ENCODE measurements at regions not wholly inside any gene's neighbourhood (a gene's known extent, or its start where the extent isn't known, plus 50 kb on each side); places are given as distances from the start of the nearest gene placed in this dataset.
"Not testable (repeated sequence)": the region's sequence is repeated elsewhere in the genome, so short reads cannot be mapped to it uniquely, and the experiment has no call there.

DNA sequence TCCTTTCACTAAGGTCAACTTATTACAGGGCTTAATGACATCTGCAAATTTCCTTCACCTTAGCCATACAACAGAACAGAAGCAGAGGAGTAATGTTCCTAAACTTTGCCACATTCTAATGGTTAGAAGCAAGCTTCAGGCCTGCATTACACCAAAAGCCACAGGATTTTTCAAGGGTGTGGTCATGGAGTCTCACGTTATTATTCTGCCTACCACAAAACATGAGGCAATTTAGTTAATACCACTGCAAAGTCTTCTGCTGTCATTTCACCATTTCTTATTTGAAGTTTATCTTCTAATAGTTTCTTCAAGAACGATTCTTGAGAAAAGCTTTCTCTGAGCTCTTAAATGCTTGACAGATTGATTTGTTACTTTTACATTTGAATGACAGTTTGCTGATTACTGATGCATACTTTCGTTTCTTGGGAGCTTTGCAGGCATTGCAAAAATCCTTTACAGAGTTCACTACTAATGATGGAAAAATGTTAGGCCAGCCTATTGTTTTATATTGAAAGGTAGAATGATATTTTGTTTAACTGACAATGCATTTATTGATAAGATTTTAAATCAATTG is 1257.1 kb downstream of the NSUN3 start:
- peak; percentile 7 for DNase-seq

DNA sequence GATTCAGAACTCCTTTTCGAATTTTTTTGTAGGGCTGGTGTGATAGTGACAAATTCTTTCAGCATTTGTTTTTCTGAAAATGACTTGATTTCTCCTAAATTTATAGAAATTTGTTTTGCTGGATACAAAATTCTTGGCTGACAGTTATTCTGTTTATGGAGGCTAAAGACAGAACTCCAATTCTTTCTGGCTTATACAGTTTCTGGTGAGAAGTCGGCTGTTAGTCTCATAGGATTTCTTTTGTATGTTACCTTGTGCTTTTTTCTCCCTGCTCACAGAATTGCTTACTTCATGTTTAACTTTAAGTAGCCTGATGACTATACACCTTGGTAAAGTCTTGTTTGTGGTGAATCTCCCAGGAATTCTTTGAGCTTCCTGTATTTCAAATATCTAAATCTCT is 1264.6 kb downstream of the NSUN3 start:
- DNase-seq: no peak

DNA sequence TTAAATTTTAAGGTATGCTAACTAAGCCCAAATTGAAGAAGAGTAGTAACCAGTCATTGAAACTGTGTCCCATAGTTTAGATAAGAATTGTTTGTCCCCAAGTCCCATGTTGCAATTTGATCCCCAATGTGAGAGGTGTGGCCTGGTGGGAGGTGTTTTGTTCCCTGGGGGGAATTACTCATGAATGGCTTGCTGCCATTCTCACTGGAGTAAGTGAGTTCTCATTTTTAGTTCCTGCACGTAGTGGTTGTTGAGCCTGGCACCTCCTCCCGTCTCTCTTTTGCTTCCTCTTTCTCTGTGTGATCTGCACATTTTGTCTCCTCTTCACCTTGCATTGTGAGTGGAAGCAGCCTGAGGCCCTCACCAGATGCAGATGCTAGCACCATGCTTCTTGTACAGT is 1271.0 kb downstream of the NSUN3 start:
- DNase-seq: no peak

DNA sequence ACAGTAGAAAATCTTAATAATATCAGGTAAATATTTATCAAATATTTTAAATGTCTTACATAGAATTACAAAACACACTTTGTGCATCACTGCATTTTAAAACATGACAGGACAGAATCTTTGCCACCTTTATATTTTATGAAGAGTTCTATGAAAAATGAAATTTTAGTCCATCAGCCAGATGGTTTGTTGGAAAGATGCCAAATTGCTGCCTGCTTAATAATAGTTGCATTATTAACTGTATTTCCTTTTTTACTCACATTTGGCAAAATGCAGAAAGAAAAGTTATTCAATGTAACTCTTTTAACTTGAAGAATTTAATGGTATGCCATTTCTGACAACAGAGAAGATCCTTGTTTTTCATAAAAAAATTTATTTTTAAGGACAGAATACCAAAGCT is 1271.6 kb downstream of the NSUN3 start:
- DNase-seq: no peak

DNA sequence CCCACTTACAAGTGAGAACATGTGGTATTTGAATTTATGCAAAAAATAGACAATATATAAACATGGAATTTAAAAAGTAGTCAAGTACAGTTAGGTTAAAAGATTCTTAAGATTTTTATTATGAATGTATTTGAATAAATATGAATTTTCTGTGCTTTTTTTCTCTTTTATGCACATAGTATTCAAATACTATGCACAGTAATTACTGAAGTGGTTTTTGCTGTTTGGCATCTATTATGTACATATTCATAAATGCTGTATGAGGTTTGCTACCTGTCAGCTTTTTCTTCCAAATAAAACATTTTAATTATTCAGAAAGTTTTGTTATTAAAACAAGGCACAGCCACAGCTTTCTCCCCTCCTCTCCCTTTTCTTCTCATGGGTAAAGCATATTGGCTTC is 1272.7 kb downstream of the NSUN3 start:
- DNase-seq: no peak

DNA sequence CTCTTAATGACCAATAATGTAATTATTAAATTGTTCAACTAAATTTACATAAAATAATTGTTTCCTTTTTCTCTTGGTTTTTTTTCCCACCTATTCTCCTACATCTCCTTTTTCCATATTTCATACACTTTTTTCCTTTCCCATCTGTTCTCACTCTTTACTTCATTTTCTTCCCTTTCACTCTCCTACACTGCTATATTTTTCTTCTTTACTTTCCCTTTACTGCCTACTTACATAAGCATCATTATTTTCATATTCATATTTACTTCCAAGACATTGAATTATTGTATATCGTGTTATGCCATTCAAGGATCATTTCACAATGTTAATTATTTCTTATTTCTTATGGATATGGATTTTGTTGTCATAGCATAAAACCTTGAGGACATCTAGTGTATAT is 1275.6 kb downstream of the NSUN3 start:
- no peak for DNase-seq

DNA sequence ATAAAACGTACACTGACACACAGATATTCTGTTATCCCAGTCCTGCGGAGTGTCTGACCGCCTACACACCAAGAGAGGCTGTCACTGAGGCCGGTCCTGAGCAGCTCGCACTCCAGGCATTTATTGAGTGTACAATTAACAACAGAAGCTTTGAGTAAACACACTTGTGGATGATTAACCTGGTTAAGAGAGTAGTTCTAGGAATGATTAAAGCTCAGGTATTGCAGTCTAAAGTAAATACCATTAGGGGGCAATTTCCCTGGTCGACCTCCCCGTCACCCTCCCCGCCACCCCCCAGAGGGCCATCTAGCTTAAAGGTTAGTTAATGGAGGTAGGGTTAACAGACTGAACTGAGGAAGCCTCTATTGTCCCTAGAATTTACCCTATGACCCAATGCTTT is 1278.5 kb downstream of the NSUN3 start:
- peak; percentile 63 for DNase-seq

DNA sequence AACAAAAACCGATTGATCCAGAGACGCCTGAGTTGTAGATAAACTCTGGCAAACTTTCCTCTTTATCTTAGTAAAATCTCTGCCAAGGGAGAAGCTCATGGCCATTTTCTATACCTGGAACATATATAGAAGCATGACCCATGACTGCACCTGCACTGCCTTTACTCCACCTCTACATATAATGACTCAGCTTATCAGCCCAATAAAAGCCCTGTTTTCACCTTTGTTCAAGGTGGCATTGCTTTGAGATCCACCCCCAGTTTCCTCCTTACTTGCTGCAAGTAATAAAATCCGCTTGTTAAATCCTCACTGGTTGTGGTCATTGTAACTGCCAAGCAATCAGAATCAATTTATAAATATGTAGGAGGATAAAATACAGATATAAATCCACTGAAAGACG is 1280.4 kb downstream of the NSUN3 start:
- no peak for DNase-seq

DNA sequence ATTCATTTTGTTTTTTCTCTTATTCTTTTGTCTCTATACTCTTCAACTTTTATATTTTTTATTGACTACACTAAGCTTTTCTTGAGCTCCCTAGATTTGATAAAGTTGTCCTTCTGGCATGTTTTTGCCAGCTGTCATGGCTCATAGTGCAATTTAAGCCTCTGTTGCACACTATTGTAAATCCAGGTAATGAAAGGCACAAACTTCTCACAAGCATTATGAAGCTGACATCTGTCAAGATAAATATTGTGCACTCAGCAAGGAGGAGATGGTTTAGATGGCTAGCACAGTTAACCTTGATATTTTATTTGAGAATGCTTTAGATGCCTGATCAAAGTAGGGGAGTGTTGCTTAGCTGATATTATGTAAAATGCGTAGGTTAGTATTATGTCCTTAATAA is 1280.9 kb downstream of the NSUN3 start:
- DNase-seq: no peak

DNA sequence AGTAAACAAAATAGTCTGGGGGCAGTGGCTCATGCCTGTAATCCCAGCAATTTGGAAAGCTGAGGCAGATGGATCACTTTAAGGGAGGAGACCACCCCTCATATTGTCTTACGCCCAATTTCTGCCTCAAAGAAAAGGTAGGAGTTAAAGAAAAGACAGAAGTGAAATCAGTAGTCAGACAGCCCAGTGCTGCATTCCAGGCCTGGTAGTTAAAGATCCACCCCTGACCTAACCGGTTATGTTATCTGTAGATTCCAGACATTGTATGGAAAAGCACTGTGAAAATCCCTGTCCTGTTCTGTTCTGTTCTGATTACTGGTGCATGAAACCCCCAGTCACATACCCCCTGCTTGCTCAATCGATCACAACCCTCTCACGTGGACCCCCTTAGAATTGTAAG is 1285.1 kb downstream of the NSUN3 start:
- not testable (repeated sequence) for DNase-seq

DNA sequence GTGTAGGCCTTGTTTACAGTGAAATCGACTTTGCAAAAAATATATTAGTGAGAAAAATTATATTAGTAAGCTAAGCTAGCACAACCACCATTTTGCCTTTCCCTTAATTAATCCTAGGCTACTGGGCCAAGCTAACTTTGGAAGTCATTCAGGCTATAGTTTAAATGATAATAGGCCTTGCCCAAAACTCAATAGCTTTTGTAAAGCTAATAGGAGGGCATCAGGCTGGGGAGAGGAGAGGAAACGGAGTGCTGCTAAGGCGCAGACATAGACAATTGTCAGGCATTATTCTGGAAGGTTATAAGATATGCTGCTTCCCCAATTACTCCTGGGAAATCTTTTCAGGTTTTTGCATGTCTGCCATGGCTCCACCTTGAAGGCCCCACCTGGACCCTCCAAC is 1286.0 kb downstream of the NSUN3 start:
- DNase-seq: no peak

DNA sequence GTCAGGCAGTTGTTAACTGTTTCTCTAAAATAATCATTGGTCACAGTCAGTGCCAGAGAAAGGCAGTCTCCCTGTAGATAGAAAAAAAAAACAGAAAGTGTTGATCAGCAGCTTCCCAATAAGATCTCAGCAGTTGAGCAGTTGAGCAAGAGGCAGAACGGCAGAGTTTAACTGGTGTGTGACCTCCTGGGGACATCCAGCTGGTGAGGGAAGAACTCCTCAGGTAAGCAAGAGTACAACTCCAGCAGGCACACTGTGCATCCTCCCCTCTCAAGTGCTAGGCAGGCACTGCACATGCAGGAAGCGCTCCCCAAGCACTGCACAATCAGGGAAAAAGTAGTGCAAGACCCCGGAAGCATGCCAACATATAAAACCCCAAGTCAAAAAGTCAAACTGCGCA is 1287.2 kb downstream of the NSUN3 start:
- no peak for DNase-seq

DNA sequence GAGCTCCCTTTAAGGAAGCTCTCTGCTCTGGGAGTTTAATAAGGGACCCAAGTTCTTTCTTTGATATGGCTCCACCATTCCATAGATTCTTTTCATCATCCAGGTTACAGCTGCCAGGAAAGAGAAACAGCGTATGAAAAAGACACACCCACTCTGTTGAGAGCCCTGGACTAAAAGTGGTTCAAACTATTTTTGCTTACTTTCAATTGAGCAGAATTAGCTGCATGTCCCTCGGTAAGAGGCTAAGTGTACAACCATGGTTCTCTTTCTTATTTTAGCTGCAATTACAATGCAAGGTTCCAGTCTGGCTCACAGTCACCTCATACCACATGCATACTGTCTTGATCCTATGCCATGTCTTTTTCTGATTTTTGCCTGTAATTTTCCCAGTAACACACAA is 1288.3 kb downstream of the NSUN3 start:
- DNase-seq: no peak

DNA sequence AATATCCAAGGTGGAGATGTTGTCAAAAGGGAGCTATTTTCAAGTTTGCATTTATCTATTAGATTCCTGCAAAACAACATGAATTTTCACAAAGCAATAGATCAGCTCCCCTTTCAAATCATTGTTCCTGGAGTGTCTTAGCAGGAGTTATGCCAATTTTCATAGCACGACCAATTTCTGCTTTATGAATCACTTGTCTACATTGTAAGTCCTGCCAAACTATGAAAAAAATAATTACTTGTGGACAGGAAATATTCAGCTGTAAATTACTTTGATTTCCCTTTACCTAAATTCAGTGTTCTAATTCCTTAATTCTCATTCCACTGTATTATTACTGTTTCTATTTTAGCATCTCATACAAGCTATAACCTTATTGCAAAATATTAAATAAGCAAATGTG is 1289.6 kb downstream of the NSUN3 start:
- no peak for DNase-seq

DNA sequence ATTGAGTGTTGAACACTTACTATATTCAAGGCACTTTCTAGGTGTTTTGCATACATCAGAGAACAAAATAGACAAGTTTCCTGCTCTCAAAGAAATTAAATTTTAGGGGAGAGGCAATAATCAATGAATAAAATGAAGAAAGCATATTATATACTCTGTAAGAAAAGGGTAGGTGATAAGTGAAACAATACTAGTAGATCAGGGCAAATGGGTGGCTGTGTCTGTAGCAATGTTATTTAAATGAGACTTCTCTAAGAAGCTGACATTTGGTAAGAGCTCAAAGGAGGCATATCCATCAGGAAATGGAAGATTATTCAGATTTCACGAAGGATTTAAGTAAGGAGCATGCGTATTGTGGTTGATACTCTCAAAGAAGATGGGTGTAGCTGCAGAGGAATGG is 1291.6 kb downstream of the NSUN3 start:
- DNase-seq: no peak

DNA sequence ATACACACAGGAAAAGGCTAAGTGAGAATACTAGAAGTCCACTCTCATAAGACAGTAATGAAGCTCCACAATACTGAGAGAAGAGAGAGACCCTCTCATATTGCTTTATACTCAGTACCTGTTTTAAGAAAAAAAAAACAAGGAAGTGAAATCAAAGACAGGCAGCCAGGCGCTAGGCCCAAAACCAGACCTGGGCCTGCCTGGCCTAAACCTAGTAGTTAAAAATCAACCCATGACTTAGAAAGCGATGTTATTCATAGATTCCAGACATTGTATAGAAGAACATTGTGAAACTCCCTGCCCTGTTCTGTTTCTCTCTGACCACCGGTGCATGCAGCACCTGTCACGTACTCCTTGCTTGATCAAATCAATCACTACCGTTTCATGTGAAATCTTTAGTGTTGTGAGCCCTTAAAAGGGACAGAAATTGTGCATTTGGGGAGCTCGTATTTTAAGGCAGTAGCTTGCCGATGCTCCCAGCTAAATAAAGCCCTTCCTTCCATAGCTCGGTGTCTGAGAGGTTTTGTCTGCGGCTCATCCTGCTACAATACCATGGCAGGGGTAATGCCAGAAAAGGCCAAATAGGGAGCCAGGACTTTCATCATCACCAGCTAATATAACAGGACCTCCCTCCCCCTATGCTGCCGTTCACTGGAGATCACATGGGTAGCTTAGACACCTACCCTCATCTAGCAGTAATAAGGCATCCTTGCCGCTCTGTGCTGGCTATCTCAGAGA is 1294.1 kb downstream of the NSUN3 start:
- DNase-seq: peak; percentile 83

DNA sequence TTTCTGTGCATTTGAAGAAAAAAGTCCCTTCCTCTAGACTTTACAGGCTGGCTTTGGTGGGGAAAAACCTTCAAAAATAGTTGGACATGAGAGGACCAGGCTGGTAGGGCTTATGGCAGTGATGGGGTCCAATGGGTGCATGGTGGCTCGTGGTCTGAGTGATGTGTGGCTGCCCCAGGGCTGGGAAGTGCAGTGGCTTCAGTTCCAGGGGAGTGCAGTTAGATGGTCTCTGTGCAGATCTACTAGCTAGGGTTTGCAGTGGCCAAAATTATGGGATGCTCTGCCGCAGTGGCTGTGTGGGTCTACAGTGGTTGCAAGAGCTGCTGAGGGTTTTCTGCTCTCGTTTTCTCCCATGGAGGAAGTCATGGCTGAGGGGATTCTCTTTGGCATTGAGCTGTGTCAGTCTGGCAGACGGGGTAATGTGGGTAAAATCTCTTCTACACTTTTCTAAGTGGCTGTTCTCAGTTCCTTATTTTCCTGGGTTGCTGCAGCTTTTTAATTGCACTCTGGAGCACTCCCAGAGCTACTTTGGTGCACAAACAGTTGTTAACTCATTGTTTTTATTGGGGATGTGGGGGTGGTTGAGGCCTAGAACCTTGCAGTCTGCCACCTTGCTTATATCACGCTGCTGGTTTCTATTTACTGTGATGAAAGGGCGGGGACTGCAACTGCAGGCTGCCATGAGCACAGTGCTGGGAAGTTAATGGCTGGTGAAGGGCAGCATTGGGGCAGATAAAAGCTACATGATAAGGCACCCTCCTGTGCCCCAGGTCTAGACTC is 1324.6 kb downstream of the NSUN3 start:
- DNase-seq: no peak

DNA sequence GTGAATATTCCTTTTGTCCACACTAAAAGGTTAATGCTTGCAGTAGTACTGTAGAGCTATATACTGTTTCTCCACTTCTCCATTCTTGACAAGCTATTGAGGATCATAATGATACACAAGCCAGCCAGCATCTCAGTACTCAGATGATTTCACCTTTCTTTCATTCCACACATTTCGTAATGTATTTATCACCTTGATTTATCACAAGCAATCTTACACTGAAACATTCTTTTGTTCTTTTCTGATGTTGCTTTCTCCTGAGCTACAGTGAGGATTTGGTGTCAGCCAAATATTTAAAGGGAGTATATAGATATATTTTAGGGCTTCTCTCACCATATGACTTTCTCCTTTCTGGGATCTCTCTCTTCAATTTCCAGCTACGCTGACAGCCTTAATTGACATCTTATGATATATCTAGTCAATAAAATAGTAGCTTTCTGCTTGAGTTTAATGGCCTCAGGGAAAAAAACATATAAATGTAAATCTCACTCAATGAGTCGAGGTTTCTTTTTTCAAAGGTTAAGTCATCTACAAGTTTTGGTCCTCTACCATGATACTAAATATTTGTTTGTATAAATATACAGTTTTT is 1327.0 kb downstream of the NSUN3 start:
- no peak for DNase-seq

DNA sequence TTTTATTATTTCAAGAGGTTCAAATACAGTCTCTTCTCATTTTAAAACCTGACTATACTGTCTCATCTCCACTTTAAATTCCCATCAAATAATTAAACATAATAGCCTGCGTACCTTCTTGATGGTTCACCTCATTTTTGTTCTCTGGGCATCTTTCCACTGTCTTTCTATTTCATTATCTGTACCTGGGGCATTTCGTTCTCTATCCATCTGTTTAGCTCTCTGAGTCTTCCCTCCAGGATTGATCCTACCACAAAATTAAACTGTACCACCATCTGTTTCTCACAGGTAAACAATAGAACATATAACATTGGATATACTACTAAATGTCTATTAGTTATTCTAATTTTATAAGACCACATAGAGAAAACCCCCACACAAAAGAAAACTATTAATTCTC is 1331.4 kb downstream of the NSUN3 start:
- no peak for DNase-seq

DNA sequence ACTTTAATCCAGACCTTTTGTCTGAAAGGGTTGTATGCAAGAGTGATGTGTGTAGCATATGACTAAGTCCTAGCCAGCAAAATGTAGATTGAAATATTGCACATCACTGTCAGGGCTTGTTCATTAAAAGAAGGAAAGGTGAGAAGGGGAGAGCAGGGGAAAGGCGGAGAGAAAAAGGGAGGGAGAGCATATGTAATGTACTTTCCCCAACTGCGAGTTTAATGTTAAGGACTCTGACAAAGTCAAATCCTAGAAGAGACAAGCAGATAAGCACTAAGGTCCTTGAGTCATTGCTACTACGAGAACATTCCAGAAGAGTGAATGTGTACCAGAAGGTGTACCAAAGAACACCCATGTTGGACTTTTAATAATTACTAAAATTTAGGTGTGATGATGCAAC is 1336.7 kb downstream of the NSUN3 start:
- DNase-seq: no peak

DNA sequence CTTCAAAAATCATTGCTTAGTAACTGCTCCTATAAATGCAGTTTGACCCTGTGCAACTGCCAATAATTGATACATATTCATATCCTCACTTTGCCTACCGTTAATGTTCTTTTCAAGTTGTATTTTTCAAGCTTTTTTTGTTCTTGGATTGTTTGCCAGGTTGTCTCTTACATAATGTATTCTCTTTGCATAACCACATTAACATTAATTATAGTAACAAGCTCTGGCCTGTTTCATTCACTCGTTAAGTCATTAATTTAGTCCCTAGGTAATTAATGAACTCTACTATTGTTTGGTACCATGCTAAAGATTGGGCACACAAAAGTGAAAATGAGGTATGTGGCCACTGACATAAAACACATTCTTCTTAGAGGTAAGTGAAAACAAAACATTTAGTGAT is 1338.8 kb downstream of the NSUN3 start:
- DNase-seq: no peak

DNA sequence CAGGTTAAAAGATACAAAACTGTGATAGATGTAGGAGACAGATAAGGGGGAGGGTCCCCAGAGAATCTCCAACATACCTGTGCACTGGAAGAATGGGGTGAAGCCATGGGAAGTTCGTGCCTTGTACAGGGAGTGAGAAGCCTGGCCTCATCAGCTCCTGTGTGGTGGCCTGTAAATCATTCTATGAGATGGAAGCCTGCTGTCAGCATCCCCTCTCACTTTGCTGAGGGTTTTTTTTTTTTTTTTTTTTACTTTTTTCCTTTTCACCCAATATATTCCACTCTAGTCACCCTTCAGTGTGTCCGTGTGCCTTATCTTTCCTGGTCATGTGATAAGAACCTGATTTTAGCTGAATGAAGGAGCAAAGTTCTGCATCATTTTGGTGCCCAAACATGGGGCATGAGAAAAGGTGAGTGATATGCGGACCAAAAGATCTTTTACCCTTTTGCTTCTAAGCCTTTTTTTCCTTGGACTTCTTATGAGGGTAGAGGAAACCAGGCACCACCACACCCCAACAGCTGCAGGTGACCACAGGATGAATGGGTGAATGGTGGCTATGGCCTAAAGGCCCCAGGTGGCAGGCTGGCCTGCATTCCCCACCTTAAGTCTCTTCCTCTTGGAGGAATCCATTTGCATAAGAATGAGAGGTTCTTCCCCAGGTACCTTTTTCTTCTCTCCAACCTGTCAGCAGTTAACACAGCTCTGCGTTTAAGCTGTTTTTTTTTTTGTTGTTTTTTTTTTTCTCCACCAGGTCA is 1345.0 kb downstream of the NSUN3 start:
- DNase-seq: no peak

DNA sequence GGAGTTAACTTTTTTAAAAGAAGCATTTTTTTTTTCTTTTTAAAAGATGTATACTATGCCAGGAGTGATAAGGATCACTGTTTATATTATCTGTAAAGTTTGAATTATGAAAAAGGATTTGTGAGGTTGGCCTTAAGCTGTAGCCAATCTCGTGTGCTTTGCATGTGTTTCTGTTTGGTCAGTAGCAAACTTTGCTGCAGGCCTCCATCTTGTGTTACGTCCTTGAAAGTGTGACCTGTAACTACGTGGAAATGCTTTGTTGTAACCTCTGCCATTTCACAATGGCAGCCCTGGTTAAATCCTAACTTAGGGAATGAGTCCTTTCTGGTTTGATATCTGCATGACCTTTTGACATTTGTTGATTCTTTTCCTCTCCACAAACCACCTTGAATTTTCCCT is 1345.6 kb downstream of the NSUN3 start:
- DNase-seq: no peak
